ENCODE measurements at regions not wholly inside any gene's neighbourhood (a gene's known extent, or its start where the extent isn't known, plus 50 kb on each side); places are given as distances from the start of the nearest gene placed in this dataset.

GRCh38 chr16:65793781-65794180 lies 572.7 kb upstream of the CDH5 start:
- TF ChIP-seq ZNF589 (CRISPR knock-in tag; conservative IDR thresholded peaks at IDR 0.05) (no peak), ZBED4 (CRISPR knock-in tag; IDR thresholded peaks at IDR 0.05; ENCODE audit: borderline replicate concordance) (no peak), IRF1 (CRISPR knock-in tag; IDR thresholded peaks at IDR 0.05; ENCODE audit: low read depth) (no peak), POLR2AphosphoS5 (IDR thresholded peaks at IDR 0.05; ENCODE audit: low read depth, low read length) (no peak), MYC (CRISPR knock-in tag; IDR thresholded peaks at IDR 0.05; ENCODE audit: borderline replicate concordance) (no peak), RXRA (CRISPR knock-in tag; IDR thresholded peaks at IDR 0.05) (no peak)
